K562 (cell line): ENCODE measurements at regions not wholly inside any gene's neighbourhood (a gene's known extent, or its start where the extent isn't known, plus 50 kb on each side); places are given as distances from the start of the nearest gene placed in this dataset.

ENCODE experiments used
- ATAC-seq: fragments of 200-7000 bp; cut with Tn5 transposase; 3 replicates; pipeline ENCODE4 v1.9.1; 2020; ENCODE audit warnings: moderate library complexity
- BruUV-seq: library from RNA; stranded (reverse); fragments of 400-500 nt; replicated peaks from 2 replicates; lab custom pipeline; 2021; lab: Mats Ljungman, UMichigan
- CTCF ChIA-PET: fragments of 300-600 bp; formaldehyde crosslinking; extraction: SDS; loops from one replicate; lab custom pipeline; 2021; ENCODE audit warnings: low intra/inter-chr PET ratio; lab: Yijun Ruan, JAX
- POLR2A ChIA-PET: fragments of 300-600, 350-650 bp; sonication (Branson Sonifier 250); formaldehyde crosslinking; extraction: SDS; loops from one replicate; lab custom pipeline; 2021; ENCODE audit warnings: antibody characterized with exemption, inconsistent platforms; lab: Yijun Ruan, JAX
- DNase-seq, 4 experiments: peaks; one replicate each; pipeline versions ENCODE4 v3.0.0 to v3.0.0-alpha.2; 2011 to 2018; ENCODE audit warnings: low spot score in 3 of 4, mixed read lengths in 3 of 4; ENCODE audit errors: extremely low read depth in 1 of 4
- FAIRE-seq: peaks from 2 replicates; lab custom pipeline; 2011; peaks lifted over from hg19 to GRCh38; lab: Jason Lieb, UNC
- H2AFZ ChIP-seq: 2 replicates; pipeline ENCODE4 v1.6.0; 2011; ENCODE audit warnings: low read depth, low read length, control low read depth, inconsistent platforms
- H3K27ac ChIP-seq: fragments of 200-600 bp; 3 replicates; pipeline ENCODE4 v1.8.0; 2011; ENCODE audit warnings: low read depth, mild to moderate bottlenecking, control low read depth, inconsistent platforms, low read length, moderate library complexity, mixed read lengths; ENCODE audit errors: extremely low read depth
- H3K27me3 ChIP-seq, 2 experiments: fragments of 300-600 bp in 1 of 2; 2 replicates in 1 of 2; 3 replicates in 1 of 2; pipeline versions ENCODE4 v1.6.0 to v1.8.0; 2011; ENCODE audit warnings: inconsistent platforms in 2 of 2, low read length in 2 of 2, mild to moderate bottlenecking in 1 of 2, mixed read lengths in 1 of 2, moderate library complexity in 1 of 2; ENCODE audit not compliant: control insufficient read depth in 2 of 2, insufficient read depth in 2 of 2
- H3K36me3 ChIP-seq: fragments of 300-600 bp; 3 replicates; pipeline ENCODE4 v1.8.0; 2011; ENCODE audit warnings: mild to moderate bottlenecking, low read length, inconsistent platforms; ENCODE audit not compliant: control insufficient read depth, insufficient read depth
- H3K4me1 ChIP-seq, 2 experiments: fragments of 200-600 bp in 1 of 2; replicated peaks in 1 of 2; 2 replicates in 1 of 2; 3 replicates in 1 of 2; pipeline versions ENCODE4 v1.5.1 to v1.8.0; 2011; ENCODE audit warnings: inconsistent platforms in 2 of 2, low read length in 2 of 2, mild to moderate bottlenecking in 1 of 2, mixed read lengths in 1 of 2, moderate library complexity in 1 of 2; ENCODE audit not compliant: control insufficient read depth in 2 of 2, insufficient read depth in 2 of 2
- H3K4me2 ChIP-seq: 2 replicates; pipeline ENCODE4 v1.6.1; 2011; ENCODE audit warnings: low read length, control low read depth, inconsistent platforms, mixed read lengths; ENCODE audit not compliant: insufficient read depth
- H3K4me3 ChIP-seq: fragments of 200-600 bp; sonication (generic), shearing (Covaris generic); 2 replicates; pipeline ENCODE4 v1.5.1; 2016; ENCODE audit warnings: control low read depth, inconsistent platforms
- H3K79me2 ChIP-seq: fragments of 200-600 bp; 3 replicates; pipeline ENCODE4 v1.8.0; 2011; ENCODE audit warnings: low read length, inconsistent platforms; ENCODE audit not compliant: control insufficient read depth, insufficient read depth
- H3K9ac ChIP-seq, 2 experiments: 2 replicates each; pipeline versions ENCODE4 v1.6.0 to v1.6.1; 2011; ENCODE audit warnings: low read depth in 2 of 2, low read length in 2 of 2, control low read depth in 1 of 2, inconsistent platforms in 1 of 2, mild to moderate bottlenecking in 1 of 2, mixed read lengths in 1 of 2; ENCODE audit not compliant: insufficient read depth in 1 of 2
- H3K9me1 ChIP-seq: one replicate; pipeline ENCODE4 v1.6.0; 2011; ENCODE audit warnings: inconsistent platforms, mild to moderate bottlenecking, low read length, moderate library complexity; ENCODE audit not compliant: control insufficient read depth, insufficient read depth
- H3K9me3 ChIP-seq: replicated peaks from 2 replicates; pipeline ENCODE4 v1.5.1; 2011; ENCODE audit warnings: low read depth, low read length, inconsistent platforms; ENCODE audit not compliant: control insufficient read depth, insufficient read depth
- H4K20me1 ChIP-seq: replicated peaks from 2 replicates; pipeline ENCODE4 v1.6.1; 2011; ENCODE audit warnings: low read length, inconsistent platforms, mixed read lengths; ENCODE audit not compliant: control insufficient read depth, insufficient read depth
- CBX1 ChIP-seq: sonication (generic); IDR thresholded peaks from 2 replicates; pipeline ENCODE4 v1.6.1; 2016; ENCODE audit warnings: antibody characterized with exemption, low read depth, mild to moderate bottlenecking
- CBX3 ChIP-seq, 2 experiments: IDR thresholded peaks; 1 replicate in 1 of 2; 2 replicates in 1 of 2; pipeline ENCODE4 v1.6.1; 2012; ENCODE audit warnings: inconsistent platforms in 2 of 2, low read length in 2 of 2, borderline replicate concordance in 1 of 2, control low read depth in 1 of 2
- CXXC5 ChIP-seq: fragments of 250-450 bp; sonication (Bioruptor Pico); IDR thresholded peaks from 2 replicates; pipeline ENCODE4 v1.8.0; 2022; ENCODE audit warnings: inconsistent platforms, mild to moderate bottlenecking, moderate library complexity
- DPF2 ChIP-seq: fragments of 450-650 bp; IDR thresholded peaks from 2 replicates; pipeline ENCODE4 v1.6.1; 2016
- FOXA3 ChIP-seq, 2 experiments: fragments of 450-650 bp in 1 of 2; sonication (generic) in 1 of 2; formaldehyde crosslinking; IDR thresholded peaks in 1 of 2; conservative IDR thresholded peaks in 1 of 2; 2 replicates each; pipeline versions ENCODE4 v1.4.0 to v1.8.0; 2020 to 2022; ENCODE audit warnings: mild to moderate bottlenecking in 2 of 2, missing genetic modification reagents in 1 of 2
- HMGN3 ChIP-seq: IDR thresholded peaks from 2 replicates; pipeline ENCODE4 v1.6.1; 2011; ENCODE audit warnings: borderline replicate concordance, low read depth, mild to moderate bottlenecking, mixed read lengths, low read length; ENCODE audit not compliant: insufficient read length; ENCODE audit errors: extremely low read depth
- KDM1A ChIP-seq, 2 experiments: fragments of 450-650 bp; IDR thresholded peaks; 2 replicates each; pipeline ENCODE4 v1.6.1; 2016; ENCODE audit warnings: mild to moderate bottlenecking in 2 of 2
- MYNN ChIP-seq, 2 experiments: sonication (generic); formaldehyde crosslinking in 1 of 2; IDR thresholded peaks; 2 replicates each; pipeline versions ENCODE4 v1.5.0 to v1.6.1; 2016 to 2020; ENCODE audit warnings: antibody characterized with exemption in 1 of 2, missing genetic modification reagents in 1 of 2
- NFRKB ChIP-seq: fragments of 450-650 bp; IDR thresholded peaks from 2 replicates; pipeline ENCODE4 v1.6.1; 2016; ENCODE audit warnings: low read depth
- TGIF2 ChIP-seq: sonication (generic); formaldehyde crosslinking; IDR thresholded peaks from 2 replicates; pipeline ENCODE4 v1.8.1; 2022; ENCODE audit warnings: mild to moderate bottlenecking, missing genetic modification reagents, moderate library complexity
- whole genome bisulfite sequencing: fragments of 100-300 bp; shearing (Covaris generic); methylation state at CpG from one replicate; pipeline ENCODE4 v1.1.6; 2016; ENCODE audit warnings: low coverage, mixed read lengths; ENCODE audit not compliant: insufficient coverage; ENCODE audit errors: missing lambda C conversion rate; 5-methylcytosine and 5-hydroxymethylcytosine counted together
- in situ Hi-C: fragments of 300-500 bp; cut with MboI; formaldehyde crosslinking; loops from 4 replicates; pipeline ENCODE4 v1.15.0; 2018; ENCODE audit warnings: inconsistent platforms, mixed read lengths
- intact Hi-C: fragments of 100-400 bp; cut with micrococcal nuclease; formaldehyde crosslinking; loops from 2 replicates; pipeline ENCODE4 v1.14.2; 2022
- TF ChIP-seq, protein P1 (sequence below): sonication (generic); formaldehyde crosslinking; IDR thresholded peaks from 2 replicates; pipeline ENCODE4 v1.8.0; 2022; ENCODE audit warnings: mild to moderate bottlenecking, low read depth, missing genetic modification reagents
- TF ChIP-seq, protein P2 (sequence below), 2 experiments: fragments of 450-650 bp in 1 of 2; IDR thresholded peaks; 2 replicates each; pipeline ENCODE4 v1.6.1; 2011 to 2017; ENCODE audit warnings: low read depth in 2 of 2, antibody characterized with exemption in 1 of 2, borderline replicate concordance in 1 of 2, low read length in 1 of 2, mild to moderate bottlenecking in 1 of 2, mixed read lengths in 1 of 2; ENCODE audit not compliant: control insufficient read depth in 1 of 2
- TF ChIP-seq, protein P3 (sequence below): fragments of 450-650 bp; IDR thresholded peaks from 2 replicates; pipeline ENCODE4 v1.6.1; 2018; ENCODE audit not compliant: partially characterized antibody
- TF ChIP-seq, protein P4 (sequence below): fragments of 250-450 bp; sonication (Bioruptor Pico); IDR thresholded peaks from 2 replicates; pipeline ENCODE4 v1.6.1; 2021; ENCODE audit warnings: mild to moderate bottlenecking

GRCh38 chr6:71083308-71083820, 126.5 kb upstream of the B3GAT2 start:
- Histone ChIP-seq H3K27me3 (no peaks in the 10 kb centered on the region), H3K9me1 (no peaks in the 10 kb centered on the region), H3K4me1 (no peaks in the 10 kb centered on the region), H3K27ac (no peak overlapping the region), H3K4me3 (no peak overlapping the region), H4K20me1 (no peaks in the 10 kb centered on the region), H3K36me3 (no peaks in the 10 kb centered on the region), H2AFZ (no peak overlapping the region), H3K9ac (no peak overlapping the region), H3K9me3 (no peaks in the 10 kb centered on the region), H3K79me2 (no peaks in the 10 kb centered on the region), H3K4me2 (no peak overlapping the region)
- intact Hi-C loops (no loop called here), in situ Hi-C loops (no loop called here)
- CTCF ChIA-PET: no interaction called here
- FAIRE-seq (no peak), ATAC-seq (no peak), DNase-seq (no peak)
- WGBS: 3% methylated on average over 6 of the region's 6 CpGs
- BruUV-seq: no TSS peak
- POLR2A ChIA-PET: no interaction called here
- TF ChIP-seq KDM1A (IDR thresholded peaks at IDR 0.05) (no peak), CBX1 (no peak), NFRKB (no peak), FOXA3 (CRISPR knock-in tag; conservative IDR thresholded peaks at IDR 0.05 in 1 of 2, IDR thresholded peaks at IDR 0.05 in 1 of 2) (no peak), TGIF2 (CRISPR knock-in tag) (no peak), CXXC5 (no peak), HMGN3 (no peak), DPF2 (no peak), CBX3 (IDR thresholded peaks at IDR 0.05; ENCODE audit: borderline replicate concordance in 1 of 2, low read length in 2 of 2) (no peak), MYNN (IDR thresholded peaks at IDR 0.05) (no peak), MYNN (CRISPR knock-in tag; IDR thresholded peaks at IDR 0.05) (no peak)
- TF ChIP-seq, protein P1, sequence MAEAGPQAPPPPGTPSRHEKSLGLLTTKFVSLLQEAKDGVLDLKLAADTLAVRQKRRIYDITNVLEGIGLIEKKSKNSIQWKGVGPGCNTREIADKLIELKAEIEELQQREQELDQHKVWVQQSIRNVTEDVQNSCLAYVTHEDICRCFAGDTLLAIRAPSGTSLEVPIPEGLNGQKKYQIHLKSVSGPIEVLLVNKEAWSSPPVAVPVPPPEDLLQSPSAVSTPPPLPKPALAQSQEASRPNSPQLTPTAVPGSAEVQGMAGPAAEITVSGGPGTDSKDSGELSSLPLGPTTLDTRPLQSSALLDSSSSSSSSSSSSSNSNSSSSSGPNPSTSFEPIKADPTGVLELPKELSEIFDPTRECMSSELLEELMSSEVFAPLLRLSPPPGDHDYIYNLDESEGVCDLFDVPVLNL: no peak
- TF ChIP-seq, protein P2, sequence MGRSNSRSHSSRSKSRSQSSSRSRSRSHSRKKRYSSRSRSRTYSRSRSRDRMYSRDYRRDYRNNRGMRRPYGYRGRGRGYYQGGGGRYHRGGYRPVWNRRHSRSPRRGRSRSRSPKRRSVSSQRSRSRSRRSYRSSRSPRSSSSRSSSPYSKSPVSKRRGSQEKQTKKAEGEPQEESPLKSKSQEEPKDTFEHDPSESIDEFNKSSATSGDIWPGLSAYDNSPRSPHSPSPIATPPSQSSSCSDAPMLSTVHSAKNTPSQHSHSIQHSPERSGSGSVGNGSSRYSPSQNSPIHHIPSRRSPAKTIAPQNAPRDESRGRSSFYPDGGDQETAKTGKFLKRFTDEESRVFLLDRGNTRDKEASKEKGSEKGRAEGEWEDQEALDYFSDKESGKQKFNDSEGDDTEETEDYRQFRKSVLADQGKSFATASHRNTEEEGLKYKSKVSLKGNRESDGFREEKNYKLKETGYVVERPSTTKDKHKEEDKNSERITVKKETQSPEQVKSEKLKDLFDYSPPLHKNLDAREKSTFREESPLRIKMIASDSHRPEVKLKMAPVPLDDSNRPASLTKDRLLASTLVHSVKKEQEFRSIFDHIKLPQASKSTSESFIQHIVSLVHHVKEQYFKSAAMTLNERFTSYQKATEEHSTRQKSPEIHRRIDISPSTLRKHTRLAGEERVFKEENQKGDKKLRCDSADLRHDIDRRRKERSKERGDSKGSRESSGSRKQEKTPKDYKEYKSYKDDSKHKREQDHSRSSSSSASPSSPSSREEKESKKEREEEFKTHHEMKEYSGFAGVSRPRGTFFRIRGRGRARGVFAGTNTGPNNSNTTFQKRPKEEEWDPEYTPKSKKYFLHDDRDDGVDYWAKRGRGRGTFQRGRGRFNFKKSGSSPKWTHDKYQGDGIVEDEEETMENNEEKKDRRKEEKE (IDR thresholded peaks at IDR 0.05; ENCODE audit: borderline replicate concordance in 1 of 2, control insufficient read depth in 1 of 2, low read depth in 2 of 2, low read length in 1 of 2): no peak
- TF ChIP-seq, protein P3, sequence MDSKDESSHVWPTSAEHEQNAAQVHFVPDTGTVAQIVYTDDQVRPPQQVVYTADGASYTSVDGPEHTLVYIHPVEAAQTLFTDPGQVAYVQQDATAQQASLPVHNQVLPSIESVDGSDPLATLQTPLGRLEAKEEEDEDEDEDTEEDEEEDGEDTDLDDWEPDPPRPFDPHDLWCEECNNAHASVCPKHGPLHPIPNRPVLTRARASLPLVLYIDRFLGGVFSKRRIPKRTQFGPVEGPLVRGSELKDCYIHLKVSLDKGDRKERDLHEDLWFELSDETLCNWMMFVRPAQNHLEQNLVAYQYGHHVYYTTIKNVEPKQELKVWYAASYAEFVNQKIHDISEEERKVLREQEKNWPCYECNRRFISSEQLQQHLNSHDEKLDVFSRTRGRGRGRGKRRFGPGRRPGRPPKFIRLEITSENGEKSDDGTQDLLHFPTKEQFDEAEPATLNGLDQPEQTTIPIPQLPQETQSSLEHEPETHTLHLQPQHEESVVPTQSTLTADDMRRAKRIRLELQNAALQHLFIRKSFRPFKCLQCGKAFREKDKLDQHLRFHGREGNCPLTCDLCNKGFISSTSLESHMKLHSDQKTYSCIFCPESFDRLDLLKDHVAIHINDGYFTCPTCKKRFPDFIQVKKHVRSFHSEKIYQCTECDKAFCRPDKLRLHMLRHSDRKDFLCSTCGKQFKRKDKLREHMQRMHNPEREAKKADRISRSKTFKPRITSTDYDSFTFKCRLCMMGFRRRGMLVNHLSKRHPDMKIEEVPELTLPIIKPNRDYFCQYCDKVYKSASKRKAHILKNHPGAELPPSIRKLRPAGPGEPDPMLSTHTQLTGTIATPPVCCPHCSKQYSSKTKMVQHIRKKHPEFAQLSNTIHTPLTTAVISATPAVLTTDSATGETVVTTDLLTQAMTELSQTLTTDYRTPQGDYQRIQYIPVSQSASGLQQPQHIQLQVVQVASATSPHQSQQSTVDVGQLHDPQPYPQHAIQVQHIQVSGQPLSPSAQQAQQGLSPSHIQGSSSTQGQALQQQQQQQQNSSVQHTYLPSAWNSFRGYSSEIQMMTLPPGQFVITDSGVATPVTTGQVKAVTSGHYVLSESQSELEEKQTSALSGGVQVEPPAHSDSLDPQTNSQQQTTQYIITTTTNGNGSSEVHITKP: no peak
- TF ChIP-seq, protein P4, sequence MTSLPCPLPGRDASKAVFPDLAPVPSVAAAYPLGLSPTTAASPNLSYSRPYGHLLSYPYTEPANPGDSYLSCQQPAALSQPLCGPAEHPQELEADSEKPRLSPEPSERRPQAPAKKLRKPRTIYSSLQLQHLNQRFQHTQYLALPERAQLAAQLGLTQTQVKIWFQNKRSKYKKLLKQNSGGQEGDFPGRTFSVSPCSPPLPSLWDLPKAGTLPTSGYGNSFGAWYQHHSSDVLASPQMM: no peak
